Loucy (cell line): ENCODE measurements at regions not wholly inside any gene's neighbourhood (a gene's known extent, or its start where the extent isn't known, plus 50 kb on each side); places are given as distances from the start of the nearest gene placed in this dataset.

Experiments used
- H2AFZ ChIP-seq: fragments of 200-600 bp; sonication (generic); 2 replicates; pipeline ENCODE4 v1.6.0; 2016; ENCODE audit warnings: antibody characterized with exemption, mild to moderate bottlenecking, low read length, moderate library complexity
- H3F3A ChIP-seq: fragments of 200-600 bp; 2 replicates; pipeline ENCODE4 v1.6.0; 2016; ENCODE audit warnings: antibody characterized with exemption, low read depth, mild to moderate bottlenecking
- H3K27me3 ChIP-seq: fragments of 200-600 bp; sonication (generic); 2 replicates; pipeline ENCODE4 v1.6.1; 2014; ENCODE audit warnings: low read length, mild to moderate bottlenecking; ENCODE audit not compliant: insufficient read depth, poor library complexity, severe bottlenecking
- H3K36me3 ChIP-seq: fragments of 200-600 bp; sonication (generic); 2 replicates; pipeline ENCODE4 v1.6.1; 2016; ENCODE audit warnings: low read length; ENCODE audit not compliant: insufficient read depth
- H3K4me1 ChIP-seq: fragments of 200-600 bp; sonication (generic); 2 replicates; pipeline ENCODE4 v1.5.1; 2014; ENCODE audit warnings: low read length, mild to moderate bottlenecking; ENCODE audit not compliant: insufficient read depth, poor library complexity, severe bottlenecking
- H3K4me2 ChIP-seq: fragments of 200-600 bp; sonication (generic); 2 replicates; pipeline ENCODE4 v1.6.0; 2014; ENCODE audit warnings: antibody characterized with exemption, low read length, low read depth, mild to moderate bottlenecking; ENCODE audit not compliant: poor library complexity, severe bottlenecking
- H3K4me3 ChIP-seq: fragments of 200-600 bp; sonication (generic); 2 replicates; pipeline ENCODE4 v1.5.1; 2014; ENCODE audit warnings: low read length, mild to moderate bottlenecking, mixed read lengths; ENCODE audit not compliant: poor library complexity, severe bottlenecking
- H3K79me2 ChIP-seq: fragments of 200-600 bp; sonication (generic); 2 replicates; pipeline ENCODE4 v1.6.1; 2014; ENCODE audit warnings: low read length; ENCODE audit not compliant: insufficient read depth
- H3K9ac ChIP-seq: fragments of 200-600 bp; sonication (generic); 2 replicates; pipeline ENCODE4 v1.6.0; 2014; ENCODE audit warnings: mild to moderate bottlenecking, low read depth, low read length, moderate library complexity; ENCODE audit not compliant: poor library complexity, severe bottlenecking
- H3K9me2 ChIP-seq: fragments of 200-600 bp; sonication (generic); replicated peaks from 2 replicates; pipeline ENCODE4 v1.6.1; 2016; ENCODE audit warnings: low read depth, low read length, mixed read lengths
- H3K9me3 ChIP-seq: fragments of 200-600 bp; sonication (generic); 2 replicates; pipeline ENCODE4 v1.6.1; 2014; ENCODE audit warnings: mild to moderate bottlenecking, antibody characterized with exemption, low read length, low read depth; ENCODE audit not compliant: insufficient read depth
- H4K20me1 ChIP-seq: fragments of 200-600 bp; sonication (generic); 2 replicates; pipeline ENCODE4 v1.6.0; 2014; ENCODE audit warnings: antibody characterized with exemption, low read length, mild to moderate bottlenecking; ENCODE audit not compliant: insufficient read depth, poor library complexity, severe bottlenecking
- CTCF ChIP-seq: fragments of 200-600 bp; sonication (generic); conservative IDR thresholded peaks from 2 replicates; pipeline ENCODE4 v1.5.1; 2014; ENCODE audit warnings: mild to moderate bottlenecking, antibody characterized with exemption, low read length
- EZH2phosphoT487 ChIP-seq: fragments of 200-600 bp; IDR thresholded peaks from 2 replicates; pipeline ENCODE4 v1.6.1; 2018; ENCODE audit warnings: antibody characterized with exemption, mild to moderate bottlenecking, moderate library complexity, borderline replicate concordance

- Histone ChIP-seq H3K9me3 (no peaks in the 10 kb centered on the region), H2AFZ (no peak overlapping the region), H3K4me1 (no peaks in the 10 kb centered on the region), H4K20me1 (no peaks in the 10 kb centered on the region), H3K27me3 (no peaks in the 10 kb centered on the region), H3K4me3 (no peak overlapping the region), H3K79me2 (no peaks in the 10 kb centered on the region), H3K9me2 (no peaks in the 10 kb centered on the region), H3K36me3 (no peaks in the 10 kb centered on the region), H3K4me2 (no peak overlapping the region), H3K9ac (no peak overlapping the region), H3F3A (no peaks in the 10 kb centered on the region)
- TF ChIP-seq EZH2phosphoT487 (no peak), CTCF (no peak)
Observed at GRCh38 chr2:223147431-223147830, 95.4 kb downstream of the KCNE4 start.

- TF ChIP-seq CTCF (no peak), EZH2phosphoT487 (no peak)
- no peaks in the 10 kb centered on the region for H4K20me1 ChIP-seq
- no peak overlapping the region for H3K4me3 ChIP-seq
- H3K79me2 ChIP-seq, result no peaks in the 10 kb centered on the region
- no peaks in the 10 kb centered on the region for H3K4me1 ChIP-seq
- H3K4me2 ChIP-seq, result no peak overlapping the region
- H3K9me2 ChIP-seq, result no peaks in the 10 kb centered on the region
- H3K9ac ChIP-seq, result no peak overlapping the region
- H3K36me3 ChIP-seq, result no peaks in the 10 kb centered on the region
- H2AFZ ChIP-seq, result no peak overlapping the region
- no peaks in the 10 kb centered on the region for H3K27me3 ChIP-seq
- H3K9me3 ChIP-seq, result no peaks in the 10 kb centered on the region
- no peaks in the 10 kb centered on the region for H3F3A ChIP-seq
Observed at GRCh38 chr2:223148516-223148915, 96.5 kb downstream of the KCNE4 start.

GRCh38 chr2:223155956-223156355, 104.0 kb downstream of the KCNE4 start:
- Histone ChIP-seq H3K9me3 (no peaks in the 10 kb centered on the region), H4K20me1 (no peaks in the 10 kb centered on the region), H3K4me3 (no peak overlapping the region), H3K79me2 (no peaks in the 10 kb centered on the region), H3K9ac (no peak overlapping the region), H3K36me3 (no peaks in the 10 kb centered on the region), H3K4me1 (no peaks in the 10 kb centered on the region), H3F3A (no peaks in the 10 kb centered on the region), H3K4me2 (no peak overlapping the region), H3K27me3 (no peaks in the 10 kb centered on the region), H2AFZ (no peak overlapping the region), H3K9me2 (no peaks in the 10 kb centered on the region)
- TF ChIP-seq CTCF, result no peak
- TF ChIP-seq EZH2phosphoT487, result no peak
